Trophoblast cell (in vitro differentiated cells and primary cell): ENCODE measurements at regions not wholly inside any gene's neighbourhood (a gene's known extent, or its start where the extent isn't known, plus 50 kb on each side); places are given as distances from the start of the nearest gene placed in this dataset.
A peak's percentile ranks its signal among the peaks of the same experiment; 100 is the strongest.
"Not testable (repeated sequence)": the region's sequence is repeated elsewhere in the genome, so short reads cannot be mapped to it uniquely, and the experiment has no call there.

Source experiments
- DNase-seq, 2 donors: peaks; one replicate each; pipeline ENCODE4 v3.0.0-alpha.2; 2016
- H2AFZ ChIP-seq: 2 replicates; pipeline ENCODE4 v1.6.1; 2013; ENCODE audit warnings: low read length, moderate library complexity, mild to moderate bottlenecking; ENCODE audit not compliant: insufficient read depth, poor library complexity
- H2AK5ac ChIP-seq: 2 replicates; pipeline ENCODE4 v1.6.1; 2013; ENCODE audit warnings: mild to moderate bottlenecking, low read length
- H2BK120ac ChIP-seq: 2 replicates; pipeline ENCODE4 v1.6.1; 2013; ENCODE audit warnings: low read length, mild to moderate bottlenecking, moderate library complexity; ENCODE audit not compliant: insufficient read depth, poor library complexity
- H2BK12ac ChIP-seq: 2 replicates; pipeline ENCODE4 v1.6.1; 2013; ENCODE audit warnings: mild to moderate bottlenecking, low read length, moderate library complexity
- H2BK5ac ChIP-seq: 2 replicates; pipeline ENCODE4 v1.6.1; 2013; ENCODE audit warnings: low read length, low read depth, moderate library complexity, mild to moderate bottlenecking; ENCODE audit not compliant: poor library complexity
- H3K14ac ChIP-seq: 2 replicates; pipeline ENCODE4 v1.6.1; 2013; ENCODE audit warnings: mild to moderate bottlenecking, low read length
- H3K18ac ChIP-seq: 2 replicates; pipeline ENCODE4 v1.6.1; 2013; ENCODE audit warnings: mild to moderate bottlenecking, low read length
- H3K23ac ChIP-seq: 2 replicates; pipeline ENCODE4 v1.6.1; 2013; ENCODE audit warnings: low read length
- H3K27ac ChIP-seq: 2 replicates; pipeline ENCODE4 v1.5.1; 2013; ENCODE audit warnings: low read depth, mild to moderate bottlenecking, inconsistent platforms, low read length, moderate library complexity
- H3K27me3 ChIP-seq: 2 replicates; pipeline ENCODE4 v1.6.1; 2013; ENCODE audit warnings: inconsistent platforms, mild to moderate bottlenecking, low read length, moderate library complexity; ENCODE audit not compliant: insufficient read depth
- H3K36me3 ChIP-seq, 2 experiments: 1 replicate in 1 of 2; 2 replicates in 1 of 2; pipeline ENCODE4 v1.6.1; 2013; ENCODE audit warnings: low read length in 2 of 2, mild to moderate bottlenecking in 2 of 2, moderate library complexity in 1 of 2; ENCODE audit not compliant: insufficient read depth in 2 of 2, control insufficient read depth in 1 of 2
- H3K4ac ChIP-seq: 2 replicates; pipeline ENCODE4 v1.6.1; 2013; ENCODE audit warnings: low read depth, mild to moderate bottlenecking, low read length, moderate library complexity
- H3K4me1 ChIP-seq, 2 experiments: 1 replicate in 1 of 2; 2 replicates in 1 of 2; pipeline ENCODE4 v1.6.1; 2013; ENCODE audit warnings: low read length in 2 of 2, mild to moderate bottlenecking in 2 of 2, moderate library complexity in 1 of 2; ENCODE audit not compliant: insufficient read depth in 2 of 2, control insufficient read depth in 1 of 2
- H3K4me2 ChIP-seq: 2 replicates; pipeline ENCODE4 v1.6.1; 2013; ENCODE audit warnings: inconsistent platforms, mild to moderate bottlenecking, low read length, moderate library complexity
- H3K4me3 ChIP-seq: 2 replicates; pipeline ENCODE4 v1.5.1; 2013; ENCODE audit warnings: mild to moderate bottlenecking, low read depth, low read length, inconsistent platforms
- H3K79me1 ChIP-seq: one replicate; pipeline ENCODE4 v1.6.1; 2013; ENCODE audit warnings: low read length
- H3K79me2 ChIP-seq: 2 replicates; pipeline ENCODE4 v1.6.1; 2013; ENCODE audit warnings: low read length, mild to moderate bottlenecking; ENCODE audit not compliant: control insufficient read depth, insufficient read depth, poor library complexity
- H3K9ac ChIP-seq: 2 replicates; pipeline ENCODE4 v1.6.1; 2013; ENCODE audit warnings: mild to moderate bottlenecking, low read length
- H3K9me3 ChIP-seq: 2 replicates; pipeline ENCODE4 v1.6.1; 2013; ENCODE audit warnings: low read depth, mild to moderate bottlenecking, control low read depth, inconsistent platforms, low read length; ENCODE audit not compliant: insufficient read depth
- H4K12ac ChIP-seq: 2 replicates; pipeline ENCODE4 v1.6.1; 2013; ENCODE audit warnings: low read depth, mild to moderate bottlenecking, low read length, moderate library complexity
- H4K8ac ChIP-seq: 2 replicates; pipeline ENCODE4 v1.6.1; 2013; ENCODE audit warnings: low read depth, mild to moderate bottlenecking, low read length, moderate library complexity
- H4K91ac ChIP-seq: one replicate; pipeline ENCODE4 v1.6.1; 2013; ENCODE audit warnings: low read depth, mild to moderate bottlenecking, low read length, moderate library complexity
- WGBS: extraction: QIAGEN DNeasy Blood & Tissue Kit; methylation state at CpG from one replicate; pipeline ENCODE4 v1.1.7; 2013; ENCODE audit warnings: missing lambda C conversion rate; ENCODE audit not compliant: insufficient read length, insufficient coverage; ENCODE audit errors: extremely low coverage; 5-methylcytosine and 5-hydroxymethylcytosine counted together

DNA sequence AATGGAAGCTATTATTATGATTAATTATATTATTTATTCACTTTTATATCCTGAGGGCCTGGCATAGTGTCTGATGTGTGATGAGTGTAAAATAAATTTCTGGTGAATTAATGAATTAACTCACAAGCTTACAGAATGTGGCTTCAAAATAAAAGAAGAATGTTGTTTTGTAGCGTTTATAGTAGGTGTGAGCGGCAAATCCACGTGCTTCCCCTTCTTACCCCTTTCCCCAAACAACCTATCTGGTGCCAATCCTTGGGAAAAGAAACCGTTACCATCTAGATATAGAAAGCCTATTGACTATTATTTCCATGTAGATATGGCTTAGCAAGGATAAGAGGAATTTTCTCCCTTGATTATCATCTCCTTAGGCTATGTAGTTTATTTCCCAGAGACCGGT lies 144.6 kb upstream of the CITED2 start:
- Histone ChIP-seq H3K14ac (no peak overlapping the region), H2AFZ (no peak overlapping the region), H3K27ac (no peak overlapping the region), H4K91ac (no peak overlapping the region), H2BK120ac (no peak overlapping the region), H3K27me3 (no peaks in the 10 kb centered on the region), H3K9me3 (no peaks in the 10 kb centered on the region), H3K4me3 (no peak overlapping the region), H3K18ac (no peak overlapping the region), H3K79me1 (peaks cover 3% of the 10 kb centered on the region), H3K4me1 (peaks cover 3% of the 10 kb centered on the region in 2 experiments), H3K36me3 (no peaks in the 10 kb centered on the region), H4K8ac (no peak overlapping the region), H2AK5ac (no peak overlapping the region), H3K4ac (no peak overlapping the region), H3K79me2 (no peaks in the 10 kb centered on the region), H2BK5ac (no peak overlapping the region), H3K4me2 (no peak overlapping the region), H2BK12ac (no peak overlapping the region), H3K23ac (no peak overlapping the region), H3K9ac (no peak overlapping the region), H4K12ac (no peak overlapping the region)
- WGBS = no CpG with 5 or more reads among the region's 5 CpGs
- no peak for DNase-seq

DNA sequence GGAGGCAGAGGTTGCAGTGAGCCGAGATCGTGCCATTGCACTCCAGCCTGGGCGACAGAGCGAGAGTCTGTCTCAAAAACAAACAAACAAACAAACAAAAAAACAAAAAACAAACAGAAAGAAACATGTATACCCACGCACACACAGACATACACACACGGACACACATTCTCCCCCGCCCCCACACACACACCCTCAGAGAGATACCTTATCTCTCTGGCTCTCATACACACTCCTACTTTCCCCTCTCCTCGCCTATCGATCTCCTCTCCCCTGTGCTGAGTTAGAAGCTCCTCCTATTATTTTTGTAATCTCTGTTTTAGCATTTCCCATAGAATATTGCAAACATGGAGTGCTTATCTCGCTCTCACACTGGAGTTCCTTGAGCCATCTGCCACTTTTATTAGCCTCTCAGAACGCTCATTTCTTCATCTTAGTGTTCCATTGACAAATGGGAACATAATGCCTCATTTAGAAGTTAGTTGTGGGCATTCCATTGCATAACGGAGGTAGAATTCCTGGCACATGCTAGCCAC lies 144.2 kb upstream of the CITED2 start:
- Histone ChIP-seq H2AK5ac (no peak overlapping the region), H2BK120ac (peak overlapping the region; percentile 1), H4K12ac (no peak overlapping the region), H3K27ac (no peak overlapping the region), H3K36me3 (no peaks in the 10 kb centered on the region), H3K79me1 (peaks cover 3% of the 10 kb centered on the region), H3K18ac (no peak overlapping the region), H2BK5ac (no peak overlapping the region), H2AFZ (no peak overlapping the region), H3K4me1 (peaks cover 3% of the 10 kb centered on the region in 2 experiments), H3K27me3 (no peaks in the 10 kb centered on the region), H4K8ac (no peak overlapping the region), H3K23ac (no peak overlapping the region), H3K4ac (no peak overlapping the region), H3K9me3 (no peaks in the 10 kb centered on the region), H4K91ac (no peak overlapping the region), H3K14ac (no peak overlapping the region), H3K9ac (no peak overlapping the region), H3K79me2 (no peaks in the 10 kb centered on the region), H3K4me3 (no peak overlapping the region), H2BK12ac (peak overlapping the region; percentile 23), H3K4me2 (no peak overlapping the region)
- no peak for DNase-seq
- WGBS = no CpG with 5 or more reads among the region's 12 CpGs

DNA sequence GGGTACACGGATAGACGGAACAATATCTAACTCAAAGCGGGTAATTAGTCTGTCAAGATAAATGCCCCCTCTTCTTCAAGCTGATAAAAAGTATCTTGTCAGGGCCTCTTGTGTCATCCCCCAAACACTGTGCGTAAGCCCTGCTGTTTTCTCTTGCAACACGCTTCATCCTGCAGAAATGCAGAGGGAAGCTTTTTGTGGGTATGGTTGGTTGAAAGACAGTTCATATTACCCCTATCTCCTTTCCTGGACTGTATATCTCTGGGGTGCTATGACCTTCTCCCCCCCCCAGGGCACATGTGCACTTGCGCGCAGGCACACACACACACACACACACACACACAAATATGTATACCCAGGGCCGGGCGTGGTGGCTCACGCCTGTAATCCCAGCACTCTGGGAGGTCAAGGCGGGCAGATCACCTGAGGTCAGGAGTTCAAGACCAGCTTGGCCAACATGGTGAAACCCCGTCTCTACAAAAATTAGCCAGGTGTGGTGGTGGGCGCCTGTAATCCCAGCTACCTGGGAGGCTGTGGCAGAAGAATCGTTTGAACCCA lies 143.6 kb upstream of the CITED2 start:
- not testable (repeated sequence) for H3K36me3 ChIP-seq, H3K4me1 ChIP-seq, H2AFZ ChIP-seq, H4K91ac ChIP-seq, H3K4me3 ChIP-seq, H4K8ac ChIP-seq, H3K79me1 ChIP-seq, H3K79me2 ChIP-seq, H3K9ac ChIP-seq, H2BK5ac ChIP-seq, H3K18ac ChIP-seq, H2BK120ac ChIP-seq, H4K12ac ChIP-seq, H3K23ac ChIP-seq, H2AK5ac ChIP-seq, H3K27ac ChIP-seq, H3K4ac ChIP-seq, H3K9me3 ChIP-seq, H3K4me2 ChIP-seq, H3K27me3 ChIP-seq, H2BK12ac ChIP-seq, H3K14ac ChIP-seq
- peak in 1 of 2 donors; percentile 61 for DNase-seq
- no CpG with 5 or more reads among the region's 14 CpGs for WGBS

DNA sequence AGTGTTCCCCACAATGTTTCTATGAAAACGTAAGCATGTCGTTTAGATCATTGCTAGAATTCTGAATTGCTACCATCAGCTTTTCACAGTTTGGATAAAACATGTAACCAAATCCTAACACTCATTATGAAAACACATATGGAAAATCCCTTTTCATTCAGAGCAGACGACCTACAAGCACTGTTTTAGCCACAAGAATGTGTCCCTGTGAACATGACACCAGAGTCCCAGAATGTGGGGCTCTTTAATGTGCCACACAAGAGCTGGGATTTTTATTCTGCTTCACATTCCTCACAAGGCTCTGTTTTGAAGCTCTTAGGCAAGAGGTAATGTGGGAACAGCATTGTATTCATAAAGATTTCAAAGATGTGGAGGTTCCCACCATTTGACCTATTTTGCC lies 141.1 kb upstream of the CITED2 start:
- no peaks in the 10 kb centered on the region for H3K36me3 ChIP-seq
- H2AFZ ChIP-seq = no peak overlapping the region
- H3K4ac ChIP-seq = no peak overlapping the region
- no CpG with 5 or more reads among the region's 3 CpGs for WGBS
- H3K4me3 ChIP-seq = no peak overlapping the region
- no peak overlapping the region for H4K8ac ChIP-seq
- no peak overlapping the region for H4K91ac ChIP-seq
- H2BK5ac ChIP-seq = no peak overlapping the region
- DNase-seq = peak in 1 of 2 donors; percentile 71
- no peak overlapping the region for H3K14ac ChIP-seq
- no peaks in the 10 kb centered on the region for H3K79me2 ChIP-seq
- peak overlapping the region; percentile 30 for H3K27ac ChIP-seq
- H3K23ac ChIP-seq = no peak overlapping the region
- no peak overlapping the region for H4K12ac ChIP-seq
- H3K4me1 ChIP-seq = peaks cover 0 to under 1% of the 10 kb centered on the region in 2 experiments
- no peaks in the 10 kb centered on the region for H3K27me3 ChIP-seq
- H3K4me2 ChIP-seq = no peak overlapping the region
- H3K9ac ChIP-seq = no peak overlapping the region
- H3K18ac ChIP-seq = no peak overlapping the region
- no peak overlapping the region for H2BK12ac ChIP-seq
- no peaks in the 10 kb centered on the region for H3K9me3 ChIP-seq
- H2AK5ac ChIP-seq = no peak overlapping the region
- no peak overlapping the region for H2BK120ac ChIP-seq
- H3K79me1 ChIP-seq = no peaks in the 10 kb centered on the region
